NCI-H748 (cell line): ENCODE measurements at regions not wholly inside any gene's neighbourhood (a gene's known extent, or its start where the extent isn't known, plus 50 kb on each side); places are given as distances from the start of the nearest gene placed in this dataset.

Experiments
- DNase-seq: peaks from one replicate; lab custom pipeline; 2025; ENCODE audit not compliant: unreplicated experiment; lab: John Stamatoyannopoulos, UW

- DNase-seq = no peak
These were observed 210.1 kb downstream of the PCDH7 start for GRCh38 chr4:30930276-30930675.

- no peak for DNase-seq
These were observed 212.4 kb downstream of the PCDH7 start for GRCh38 chr4:30932581-30932980.

GRCh38 chr4:30939069-30939468, 218.9 kb downstream of the PCDH7 start:
- no peak for DNase-seq

GRCh38 chr4:30939684-30940083, 219.5 kb downstream of the PCDH7 start:
- DNase-seq = no peak

- no peak for DNase-seq
These were observed 221.5 kb downstream of the PCDH7 start for GRCh38 chr4:30941641-30942040.

GRCh38 chr4:30943356-30943755, 223.2 kb downstream of the PCDH7 start:
- DNase-seq = no peak

GRCh38 chr4:30945586-30945985, 225.4 kb downstream of the PCDH7 start:
- DNase-seq = no peak

GRCh38 chr4:30946288-30946687, 226.1 kb downstream of the PCDH7 start:
- no peak for DNase-seq

GRCh38 chr4:30948653-30949052, 228.5 kb downstream of the PCDH7 start:
- no peak for DNase-seq

- no peak for DNase-seq
These were observed 230.6 kb downstream of the PCDH7 start for GRCh38 chr4:30950737-30951136.

- peak; percentile 3 for DNase-seq
These were observed 232.5 kb downstream of the PCDH7 start for GRCh38 chr4:30952526-30953219.

GRCh38 chr4:30953799-30954198, 233.6 kb downstream of the PCDH7 start:
- DNase-seq = no peak

- no peak for DNase-seq
These were observed 236.7 kb downstream of the PCDH7 start for GRCh38 chr4:30956916-30957315.

GRCh38 chr4:30957706-30958105, 237.5 kb downstream of the PCDH7 start:
- DNase-seq = no peak

GRCh38 chr4:30959781-30960485, 239.8 kb downstream of the PCDH7 start:
- no peak for DNase-seq

- no peak for DNase-seq
These were observed 242.8 kb downstream of the PCDH7 start for GRCh38 chr4:30962939-30963338.

GRCh38 chr4:30968926-30969325, 248.8 kb downstream of the PCDH7 start:
- no peak for DNase-seq

- DNase-seq = peak; percentile 73
These were observed 252.4 kb downstream of the PCDH7 start for GRCh38 chr4:30972542-30972941.

GRCh38 chr4:30973993-30974392, 253.8 kb downstream of the PCDH7 start:
- no peak for DNase-seq

- DNase-seq = no peak
These were observed 259.2 kb downstream of the PCDH7 start for GRCh38 chr4:30979402-30979801.

- DNase-seq = no peak
These were observed 269.3 kb downstream of the PCDH7 start for GRCh38 chr4:30989508-30989907.

GRCh38 chr4:30996841-30997240, 276.7 kb downstream of the PCDH7 start:
- no peak for DNase-seq

- no peak for DNase-seq
These were observed 284.9 kb downstream of the PCDH7 start for GRCh38 chr4:31005037-31005436.
